K562 (cell line): ENCODE measurements at regions not wholly inside any gene's neighbourhood (a gene's known extent, or its start where the extent isn't known, plus 50 kb on each side); places are given as distances from the start of the nearest gene placed in this dataset.
A peak's percentile ranks its signal among the peaks of the same experiment; 100 is the strongest.

Source experiments
- ARID2 ChIP-seq: fragments of 450-650 bp; IDR thresholded peaks from 2 replicates; pipeline ENCODE4 v1.6.1; 2017; ENCODE audit warnings: antibody characterized with exemption, mild to moderate bottlenecking
- BRCA1 ChIP-seq, 2 experiments: fragments of 450-650 bp in 1 of 2; sonication (generic) in 1 of 2; formaldehyde crosslinking in 1 of 2; IDR thresholded peaks; 2 replicates each; pipeline versions ENCODE4 v1.5.0 to v1.6.1; 2017 to 2020; ENCODE audit warnings: mild to moderate bottlenecking in 1 of 2, missing genetic modification reagents in 1 of 2
- CBFB ChIP-seq: sonication (generic); formaldehyde crosslinking; IDR thresholded peaks from 2 replicates; pipeline ENCODE4 v1.4.0; 2020; ENCODE audit warnings: mild to moderate bottlenecking, missing genetic modification reagents
- CBX8 ChIP-seq: fragments of 200-600 bp; sonication (generic); IDR thresholded peaks from 2 replicates; pipeline ENCODE4 v1.6.1; 2012; ENCODE audit warnings: borderline replicate concordance, mixed run types, low read depth, mild to moderate bottlenecking, moderate library complexity, mixed read lengths, low read length, control low read depth, inconsistent platforms; ENCODE audit not compliant: poor library complexity, severe bottlenecking; ENCODE audit errors: extremely low read depth
- CEBPZ ChIP-seq: fragments of 150-350 bp; IDR thresholded peaks from 2 replicates; pipeline ENCODE4 v1.6.1; 2014; ENCODE audit warnings: low read depth, mild to moderate bottlenecking, low read length, borderline replicate concordance
- REST ChIP-seq, 2 experiments: fragments of 450-650 bp; formaldehyde crosslinking in 1 of 2; IDR thresholded peaks; 2 replicates each; pipeline versions ENCODE4 v1.4.0 to v1.6.1; 2014 to 2020; ENCODE audit warnings: mild to moderate bottlenecking in 2 of 2, borderline replicate concordance in 1 of 2, low read depth in 1 of 2
- TGIF2 ChIP-seq: sonication (generic); formaldehyde crosslinking; IDR thresholded peaks from 2 replicates; pipeline ENCODE4 v1.8.1; 2022; ENCODE audit warnings: mild to moderate bottlenecking, missing genetic modification reagents, moderate library complexity
- ZBTB9 ChIP-seq: fragments of 450-650 bp; formaldehyde crosslinking; IDR thresholded peaks from 2 replicates; pipeline ENCODE4 v1.4.0; 2020; ENCODE audit warnings: mild to moderate bottlenecking, moderate library complexity
- ZNF655 ChIP-seq: fragments of 250-450 bp; sonication (Bioruptor Pico); IDR thresholded peaks from 2 replicates; pipeline ENCODE4 v1.5.0; 2021
- ZNF707 ChIP-seq: fragments of 250-450 bp; sonication (Bioruptor Pico); conservative IDR thresholded peaks from 2 replicates; pipeline ENCODE4 v1.8.0; 2022; ENCODE audit warnings: inconsistent platforms, mild to moderate bottlenecking, moderate library complexity

- TF ChIP-seq REST (IDR thresholded peaks at IDR 0.05; ENCODE audit: borderline replicate concordance) = peak; percentile 68
- no peak for TF ChIP-seq REST (CRISPR knock-in tag; IDR thresholded peaks at IDR 0.05; ENCODE audit: low read depth)
- TF ChIP-seq CBX8 = no peak
- no peak for TF ChIP-seq CEBPZ
- TF ChIP-seq TGIF2 (CRISPR knock-in tag) = no peak
- no peak for TF ChIP-seq ZNF707 (CRISPR knock-in tag)
- TF ChIP-seq ARID2 = 0 out of 2 replicates have a peak, but pooled peaks have one; percentile 41
- no peak for TF ChIP-seq ZBTB9 (CRISPR knock-in tag)
- no peak for TF ChIP-seq BRCA1 (IDR thresholded peaks at IDR 0.05)
- no peak for TF ChIP-seq BRCA1 (CRISPR knock-in tag; IDR thresholded peaks at IDR 0.05)
- TF ChIP-seq CBFB (CRISPR knock-in tag) = no peak
- TF ChIP-seq ZNF655 (CRISPR knock-in tag) = no peak
These were observed 134.9 kb upstream of the ADCY2 start (continued) for GRCh38 chr5:7261049-7261448.
